ENCODE measurements at regions not wholly inside any gene's neighbourhood (a gene's known extent, or its start where the extent isn't known, plus 50 kb on each side); places are given as distances from the start of the nearest gene placed in this dataset.

DNA sequence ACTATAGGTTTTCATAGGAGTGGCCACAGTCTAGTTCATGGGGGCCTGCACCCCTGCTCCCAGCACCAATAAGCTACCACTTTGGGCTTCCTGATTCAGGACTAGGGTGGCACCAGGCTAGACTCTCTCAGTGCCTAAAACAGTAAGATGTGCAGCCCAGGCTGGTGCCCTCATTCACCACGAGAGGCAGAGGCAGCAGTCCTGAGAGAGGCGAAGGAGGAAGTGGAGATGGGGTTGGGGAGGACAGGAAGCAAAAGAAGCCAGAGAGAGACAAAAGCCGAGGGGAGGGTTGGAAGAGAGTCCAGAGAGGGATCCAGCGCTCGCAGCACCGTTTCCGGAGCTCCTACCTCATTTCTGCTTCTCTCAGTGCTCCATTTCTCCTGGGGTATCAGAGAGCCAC, 180.9 kb downstream of the MED10 start:
- POLR2A ChIA-PET = interaction anchor here (0.8 kb wide), 1 partner anchor 92 kb away, joined by 3 read pairs; no protein-coding TSS in a partner anchor
- H3K36me3 Mint-ChIP-seq = peaks cover 7% of the 10 kb centered on the region
- DNase-seq (ENCODE audit: low spot score) (no peak), ATAC-seq (no peak)
- peaks cover 5% of the 10 kb centered on the region for H3K27me3 Mint-ChIP-seq (ENCODE audit: low read depth)
- no peak overlapping the region for H3K4me3 Mint-ChIP-seq
- CTCF ChIA-PET = interaction anchor here (0.5 kb wide), 2 partner anchors 503 to 703 kb away, joined by 3 read pairs; no protein-coding TSS in a partner anchor
- H3K4me1 Mint-ChIP-seq = peaks cover 22% of the 10 kb centered on the region
- H3K9me3 Mint-ChIP-seq = peaks cover 23% of the 10 kb centered on the region
- H3K27ac Mint-ChIP-seq = no peak overlapping the region
- TF ChIP-seq, protein P1, sequence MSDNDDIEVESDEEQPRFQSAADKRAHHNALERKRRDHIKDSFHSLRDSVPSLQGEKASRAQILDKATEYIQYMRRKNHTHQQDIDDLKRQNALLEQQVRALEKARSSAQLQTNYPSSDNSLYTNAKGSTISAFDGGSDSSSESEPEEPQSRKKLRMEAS (CRISPR knock-in tag; IDR thresholded peaks at IDR 0.05) = no peak
- TF ChIP-seq, protein P2, sequence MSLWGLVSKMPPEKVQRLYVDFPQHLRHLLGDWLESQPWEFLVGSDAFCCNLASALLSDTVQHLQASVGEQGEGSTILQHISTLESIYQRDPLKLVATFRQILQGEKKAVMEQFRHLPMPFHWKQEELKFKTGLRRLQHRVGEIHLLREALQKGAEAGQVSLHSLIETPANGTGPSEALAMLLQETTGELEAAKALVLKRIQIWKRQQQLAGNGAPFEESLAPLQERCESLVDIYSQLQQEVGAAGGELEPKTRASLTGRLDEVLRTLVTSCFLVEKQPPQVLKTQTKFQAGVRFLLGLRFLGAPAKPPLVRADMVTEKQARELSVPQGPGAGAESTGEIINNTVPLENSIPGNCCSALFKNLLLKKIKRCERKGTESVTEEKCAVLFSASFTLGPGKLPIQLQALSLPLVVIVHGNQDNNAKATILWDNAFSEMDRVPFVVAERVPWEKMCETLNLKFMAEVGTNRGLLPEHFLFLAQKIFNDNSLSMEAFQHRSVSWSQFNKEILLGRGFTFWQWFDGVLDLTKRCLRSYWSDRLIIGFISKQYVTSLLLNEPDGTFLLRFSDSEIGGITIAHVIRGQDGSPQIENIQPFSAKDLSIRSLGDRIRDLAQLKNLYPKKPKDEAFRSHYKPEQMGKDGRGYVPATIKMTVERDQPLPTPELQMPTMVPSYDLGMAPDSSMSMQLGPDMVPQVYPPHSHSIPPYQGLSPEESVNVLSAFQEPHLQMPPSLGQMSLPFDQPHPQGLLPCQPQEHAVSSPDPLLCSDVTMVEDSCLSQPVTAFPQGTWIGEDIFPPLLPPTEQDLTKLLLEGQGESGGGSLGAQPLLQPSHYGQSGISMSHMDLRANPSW (CRISPR knock-in tag; conservative IDR thresholded peaks at IDR 0.05; ENCODE audit: low read depth) = no peak
- TF ChIP-seq, protein P3, sequence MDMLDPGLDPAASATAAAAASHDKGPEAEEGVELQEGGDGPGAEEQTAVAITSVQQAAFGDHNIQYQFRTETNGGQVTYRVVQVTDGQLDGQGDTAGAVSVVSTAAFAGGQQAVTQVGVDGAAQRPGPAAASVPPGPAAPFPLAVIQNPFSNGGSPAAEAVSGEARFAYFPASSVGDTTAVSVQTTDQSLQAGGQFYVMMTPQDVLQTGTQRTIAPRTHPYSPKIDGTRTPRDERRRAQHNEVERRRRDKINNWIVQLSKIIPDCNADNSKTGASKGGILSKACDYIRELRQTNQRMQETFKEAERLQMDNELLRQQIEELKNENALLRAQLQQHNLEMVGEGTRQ (CRISPR knock-in tag; IDR thresholded peaks at IDR 0.05) = no peak
- TF ChIP-seq ZBTB43 (CRISPR knock-in tag; IDR thresholded peaks at IDR 0.05) (no peak), SP1 (CRISPR knock-in tag; conservative IDR thresholded peaks at IDR 0.05) (no peak), ARID4B (CRISPR knock-in tag; IDR thresholded peaks at IDR 0.05; ENCODE audit: borderline replicate concordance) (no peak), FOXJ3 (CRISPR knock-in tag; IDR thresholded peaks at IDR 0.05; ENCODE audit: borderline replicate concordance) (no peak), ZBTB21 (CRISPR knock-in tag; IDR thresholded peaks at IDR 0.05; ENCODE audit: borderline replicate concordance) (no peak), SMAD4 (CRISPR knock-in tag; IDR thresholded peaks at IDR 0.05) (no peak)
- TF ChIP-seq, protein P4, sequence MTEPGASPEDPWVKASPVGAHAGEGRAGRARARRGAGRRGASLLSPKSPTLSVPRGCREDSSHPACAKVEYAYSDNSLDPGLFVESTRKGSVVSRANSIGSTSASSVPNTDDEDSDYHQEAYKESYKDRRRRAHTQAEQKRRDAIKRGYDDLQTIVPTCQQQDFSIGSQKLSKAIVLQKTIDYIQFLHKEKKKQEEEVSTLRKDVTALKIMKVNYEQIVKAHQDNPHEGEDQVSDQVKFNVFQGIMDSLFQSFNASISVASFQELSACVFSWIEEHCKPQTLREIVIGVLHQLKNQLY (CRISPR knock-in tag; IDR thresholded peaks at IDR 0.05) = no peak
- TF ChIP-seq, protein P5, sequence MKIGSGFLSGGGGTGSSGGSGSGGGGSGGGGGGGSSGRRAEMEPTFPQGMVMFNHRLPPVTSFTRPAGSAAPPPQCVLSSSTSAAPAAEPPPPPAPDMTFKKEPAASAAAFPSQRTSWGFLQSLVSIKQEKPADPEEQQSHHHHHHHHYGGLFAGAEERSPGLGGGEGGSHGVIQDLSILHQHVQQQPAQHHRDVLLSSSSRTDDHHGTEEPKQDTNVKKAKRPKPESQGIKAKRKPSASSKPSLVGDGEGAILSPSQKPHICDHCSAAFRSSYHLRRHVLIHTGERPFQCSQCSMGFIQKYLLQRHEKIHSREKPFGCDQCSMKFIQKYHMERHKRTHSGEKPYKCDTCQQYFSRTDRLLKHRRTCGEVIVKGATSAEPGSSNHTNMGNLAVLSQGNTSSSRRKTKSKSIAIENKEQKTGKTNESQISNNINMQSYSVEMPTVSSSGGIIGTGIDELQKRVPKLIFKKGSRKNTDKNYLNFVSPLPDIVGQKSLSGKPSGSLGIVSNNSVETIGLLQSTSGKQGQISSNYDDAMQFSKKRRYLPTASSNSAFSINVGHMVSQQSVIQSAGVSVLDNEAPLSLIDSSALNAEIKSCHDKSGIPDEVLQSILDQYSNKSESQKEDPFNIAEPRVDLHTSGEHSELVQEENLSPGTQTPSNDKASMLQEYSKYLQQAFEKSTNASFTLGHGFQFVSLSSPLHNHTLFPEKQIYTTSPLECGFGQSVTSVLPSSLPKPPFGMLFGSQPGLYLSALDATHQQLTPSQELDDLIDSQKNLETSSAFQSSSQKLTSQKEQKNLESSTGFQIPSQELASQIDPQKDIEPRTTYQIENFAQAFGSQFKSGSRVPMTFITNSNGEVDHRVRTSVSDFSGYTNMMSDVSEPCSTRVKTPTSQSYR (CRISPR knock-in tag; IDR thresholded peaks at IDR 0.05) = no peak
- TF ChIP-seq, protein P6, sequence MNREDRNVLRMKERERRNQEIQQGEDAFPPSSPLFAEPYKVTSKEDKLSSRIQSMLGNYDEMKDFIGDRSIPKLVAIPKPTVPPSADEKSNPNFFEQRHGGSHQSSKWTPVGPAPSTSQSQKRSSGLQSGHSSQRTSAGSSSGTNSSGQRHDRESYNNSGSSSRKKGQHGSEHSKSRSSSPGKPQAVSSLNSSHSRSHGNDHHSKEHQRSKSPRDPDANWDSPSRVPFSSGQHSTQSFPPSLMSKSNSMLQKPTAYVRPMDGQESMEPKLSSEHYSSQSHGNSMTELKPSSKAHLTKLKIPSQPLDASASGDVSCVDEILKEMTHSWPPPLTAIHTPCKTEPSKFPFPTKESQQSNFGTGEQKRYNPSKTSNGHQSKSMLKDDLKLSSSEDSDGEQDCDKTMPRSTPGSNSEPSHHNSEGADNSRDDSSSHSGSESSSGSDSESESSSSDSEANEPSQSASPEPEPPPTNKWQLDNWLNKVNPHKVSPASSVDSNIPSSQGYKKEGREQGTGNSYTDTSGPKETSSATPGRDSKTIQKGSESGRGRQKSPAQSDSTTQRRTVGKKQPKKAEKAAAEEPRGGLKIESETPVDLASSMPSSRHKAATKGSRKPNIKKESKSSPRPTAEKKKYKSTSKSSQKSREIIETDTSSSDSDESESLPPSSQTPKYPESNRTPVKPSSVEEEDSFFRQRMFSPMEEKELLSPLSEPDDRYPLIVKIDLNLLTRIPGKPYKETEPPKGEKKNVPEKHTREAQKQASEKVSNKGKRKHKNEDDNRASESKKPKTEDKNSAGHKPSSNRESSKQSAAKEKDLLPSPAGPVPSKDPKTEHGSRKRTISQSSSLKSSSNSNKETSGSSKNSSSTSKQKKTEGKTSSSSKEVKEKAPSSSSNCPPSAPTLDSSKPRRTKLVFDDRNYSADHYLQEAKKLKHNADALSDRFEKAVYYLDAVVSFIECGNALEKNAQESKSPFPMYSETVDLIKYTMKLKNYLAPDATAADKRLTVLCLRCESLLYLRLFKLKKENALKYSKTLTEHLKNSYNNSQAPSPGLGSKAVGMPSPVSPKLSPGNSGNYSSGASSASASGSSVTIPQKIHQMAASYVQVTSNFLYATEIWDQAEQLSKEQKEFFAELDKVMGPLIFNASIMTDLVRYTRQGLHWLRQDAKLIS (CRISPR knock-in tag; IDR thresholded peaks at IDR 0.05; ENCODE audit: borderline replicate concordance) = no peak
- TF ChIP-seq, protein P7, sequence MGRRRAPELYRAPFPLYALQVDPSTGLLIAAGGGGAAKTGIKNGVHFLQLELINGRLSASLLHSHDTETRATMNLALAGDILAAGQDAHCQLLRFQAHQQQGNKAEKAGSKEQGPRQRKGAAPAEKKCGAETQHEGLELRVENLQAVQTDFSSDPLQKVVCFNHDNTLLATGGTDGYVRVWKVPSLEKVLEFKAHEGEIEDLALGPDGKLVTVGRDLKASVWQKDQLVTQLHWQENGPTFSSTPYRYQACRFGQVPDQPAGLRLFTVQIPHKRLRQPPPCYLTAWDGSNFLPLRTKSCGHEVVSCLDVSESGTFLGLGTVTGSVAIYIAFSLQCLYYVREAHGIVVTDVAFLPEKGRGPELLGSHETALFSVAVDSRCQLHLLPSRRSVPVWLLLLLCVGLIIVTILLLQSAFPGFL (CRISPR knock-in tag; IDR thresholded peaks at IDR 0.05; ENCODE audit: borderline replicate concordance) = no peak
- TF ChIP-seq, protein P8, sequence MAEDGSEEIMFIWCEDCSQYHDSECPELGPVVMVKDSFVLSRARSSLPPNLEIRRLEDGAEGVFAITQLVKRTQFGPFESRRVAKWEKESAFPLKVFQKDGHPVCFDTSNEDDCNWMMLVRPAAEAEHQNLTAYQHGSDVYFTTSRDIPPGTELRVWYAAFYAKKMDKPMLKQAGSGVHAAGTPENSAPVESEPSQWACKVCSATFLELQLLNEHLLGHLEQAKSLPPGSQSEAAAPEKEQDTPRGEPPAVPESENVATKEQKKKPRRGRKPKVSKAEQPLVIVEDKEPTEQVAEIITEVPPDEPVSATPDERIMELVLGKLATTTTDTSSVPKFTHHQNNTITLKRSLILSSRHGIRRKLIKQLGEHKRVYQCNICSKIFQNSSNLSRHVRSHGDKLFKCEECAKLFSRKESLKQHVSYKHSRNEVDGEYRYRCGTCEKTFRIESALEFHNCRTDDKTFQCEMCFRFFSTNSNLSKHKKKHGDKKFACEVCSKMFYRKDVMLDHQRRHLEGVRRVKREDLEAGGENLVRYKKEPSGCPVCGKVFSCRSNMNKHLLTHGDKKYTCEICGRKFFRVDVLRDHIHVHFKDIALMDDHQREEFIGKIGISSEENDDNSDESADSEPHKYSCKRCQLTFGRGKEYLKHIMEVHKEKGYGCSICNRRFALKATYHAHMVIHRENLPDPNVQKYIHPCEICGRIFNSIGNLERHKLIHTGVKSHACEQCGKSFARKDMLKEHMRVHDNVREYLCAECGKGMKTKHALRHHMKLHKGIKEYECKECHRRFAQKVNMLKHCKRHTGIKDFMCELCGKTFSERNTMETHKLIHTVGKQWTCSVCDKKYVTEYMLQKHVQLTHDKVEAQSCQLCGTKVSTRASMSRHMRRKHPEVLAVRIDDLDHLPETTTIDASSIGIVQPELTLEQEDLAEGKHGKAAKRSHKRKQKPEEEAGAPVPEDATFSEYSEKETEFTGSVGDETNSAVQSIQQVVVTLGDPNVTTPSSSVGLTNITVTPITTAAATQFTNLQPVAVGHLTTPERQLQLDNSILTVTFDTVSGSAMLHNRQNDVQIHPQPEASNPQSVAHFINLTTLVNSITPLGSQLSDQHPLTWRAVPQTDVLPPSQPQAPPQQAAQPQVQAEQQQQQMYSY (CRISPR knock-in tag; IDR thresholded peaks at IDR 0.05) = no peak
